HuH-7.5 (cell line): ENCODE measurements at regions not wholly inside any gene's neighbourhood (a gene's known extent, or its start where the extent isn't known, plus 50 kb on each side); places are given as distances from the start of the nearest gene placed in this dataset.

Experiments
- DNase-seq: peaks from one replicate; pipeline ENCODE4 v3.0.0; 2011; ENCODE audit warnings: low spot score

GRCh38 chr20:57896563-57896962 is 186.7 kb upstream of the PMEPA1 start:
- DNase-seq, result no peak

- no peak for DNase-seq
These were observed 186.2 kb upstream of the PMEPA1 start for GRCh38 chr20:57896017-57896416.

GRCh38 chr20:57895161-57895855 is 185.5 kb upstream of the PMEPA1 start:
- no peak for DNase-seq

- no peak for DNase-seq
These were observed 184.7 kb upstream of the PMEPA1 start for GRCh38 chr20:57894522-57894921.

GRCh38 chr20:57894096-57894495 is 184.3 kb upstream of the PMEPA1 start:
- no peak for DNase-seq

- no peak for DNase-seq
These were observed 183.7 kb upstream of the PMEPA1 start for GRCh38 chr20:57893366-57893999.

GRCh38 chr20:57892471-57892870 is 182.7 kb upstream of the PMEPA1 start:
- DNase-seq, result no peak

- DNase-seq, result no peak
These were observed 181.2 kb upstream of the PMEPA1 start for GRCh38 chr20:57891014-57891413.

GRCh38 chr20:57890202-57890800 is 180.5 kb upstream of the PMEPA1 start:
- no peak for DNase-seq

GRCh38 chr20:57888591-57888990 is 178.8 kb upstream of the PMEPA1 start:
- DNase-seq, result no peak

GRCh38 chr20:57884956-57885355 is 175.1 kb upstream of the PMEPA1 start:
- no peak for DNase-seq

- DNase-seq, result no peak
These were observed 173.9 kb upstream of the PMEPA1 start for GRCh38 chr20:57883761-57884160.

GRCh38 chr20:57883224-57883623 is 173.4 kb upstream of the PMEPA1 start:
- no peak for DNase-seq

- no peak for DNase-seq
These were observed 172.8 kb upstream of the PMEPA1 start for GRCh38 chr20:57882451-57883161.

- DNase-seq, result no peak
These were observed 171.9 kb upstream of the PMEPA1 start for GRCh38 chr20:57881466-57882385.

- no peak for DNase-seq
These were observed 170.7 kb upstream of the PMEPA1 start for GRCh38 chr20:57880571-57880892.

- no peak for DNase-seq
These were observed 170.2 kb upstream of the PMEPA1 start for GRCh38 chr20:57879779-57880570.

GRCh38 chr20:57879437-57879778 is 169.6 kb upstream of the PMEPA1 start:
- DNase-seq, result no peak

GRCh38 chr20:57878786-57879424 is 169.1 kb upstream of the PMEPA1 start:
- DNase-seq, result no peak

- DNase-seq, result no peak
These were observed 168.2 kb upstream of the PMEPA1 start for GRCh38 chr20:57877995-57878394.
